ENCODE measurements at regions not wholly inside any gene's neighbourhood (a gene's known extent, or its start where the extent isn't known, plus 50 kb on each side); places are given as distances from the start of the nearest gene placed in this dataset.

DNA sequence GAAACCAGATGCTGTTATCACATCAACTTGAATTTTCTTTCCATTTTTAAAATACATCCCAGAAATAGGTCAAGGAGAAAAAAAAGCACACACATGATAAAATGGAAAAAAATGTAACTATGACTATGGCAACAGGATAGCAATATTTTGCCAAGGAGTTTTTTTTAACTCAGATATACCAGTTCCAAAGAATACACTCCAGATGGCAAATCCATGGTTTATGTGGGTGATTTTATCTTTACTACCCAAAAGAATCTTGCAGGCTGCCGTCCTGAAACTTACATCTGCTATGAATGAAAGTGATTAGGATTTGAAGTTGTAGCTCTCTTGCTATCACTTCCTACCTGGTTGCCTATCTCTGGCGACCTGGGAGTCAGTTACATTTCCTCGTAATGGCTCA is 91.0 kb upstream of the PLPPR4 start:
- POLR2A ChIA-PET, result no interaction called here
- no peaks in the 10 kb centered on the region for H3K27me3 ChIP-seq (replicated peaks; ENCODE audit: control insufficient read depth, insufficient read depth, low read length)
- intact Hi-C loops (cut with micrococcal nuclease; ENCODE audit: unreplicated experiment), result loop anchor here (10.0 kb wide), 1 partner anchor 378 kb away; no protein-coding TSS in a partner anchor
- H3K4me3 ChIP-seq (ENCODE audit: low read depth, low read length), result no peak overlapping the region
- H3K36me3 ChIP-seq (ENCODE audit: control insufficient read depth, insufficient read depth, low read length), result no peaks in the 10 kb centered on the region
- H3K4me1 ChIP-seq, result peaks cover 9% of the 10 kb centered on the region; the same call in 1 of the 2 replicates
- CTCF ChIA-PET, result no interaction called here
- Mint-ChIP-seq H3K27ac (ENCODE audit: unreplicated experiment) (no peak overlapping the region), H3K36me3 (ENCODE audit: insufficient read depth, unreplicated experiment) (no peaks in the 10 kb centered on the region), H3K27me3 (ENCODE audit: insufficient read depth, unreplicated experiment) (peaks cover 2% of the 10 kb centered on the region), H3K4me1 (ENCODE audit: low read depth, unreplicated experiment) (peaks cover 13% of the 10 kb centered on the region), H3K9me3 (ENCODE audit: unreplicated experiment) (no peaks in the 10 kb centered on the region), H3K4me3 (ENCODE audit: unreplicated experiment) (no peak overlapping the region)
- no peaks in the 10 kb centered on the region for H3K9me3 ChIP-seq
- no peak for DNase-seq
- TF ChIP-seq, protein P1, sequence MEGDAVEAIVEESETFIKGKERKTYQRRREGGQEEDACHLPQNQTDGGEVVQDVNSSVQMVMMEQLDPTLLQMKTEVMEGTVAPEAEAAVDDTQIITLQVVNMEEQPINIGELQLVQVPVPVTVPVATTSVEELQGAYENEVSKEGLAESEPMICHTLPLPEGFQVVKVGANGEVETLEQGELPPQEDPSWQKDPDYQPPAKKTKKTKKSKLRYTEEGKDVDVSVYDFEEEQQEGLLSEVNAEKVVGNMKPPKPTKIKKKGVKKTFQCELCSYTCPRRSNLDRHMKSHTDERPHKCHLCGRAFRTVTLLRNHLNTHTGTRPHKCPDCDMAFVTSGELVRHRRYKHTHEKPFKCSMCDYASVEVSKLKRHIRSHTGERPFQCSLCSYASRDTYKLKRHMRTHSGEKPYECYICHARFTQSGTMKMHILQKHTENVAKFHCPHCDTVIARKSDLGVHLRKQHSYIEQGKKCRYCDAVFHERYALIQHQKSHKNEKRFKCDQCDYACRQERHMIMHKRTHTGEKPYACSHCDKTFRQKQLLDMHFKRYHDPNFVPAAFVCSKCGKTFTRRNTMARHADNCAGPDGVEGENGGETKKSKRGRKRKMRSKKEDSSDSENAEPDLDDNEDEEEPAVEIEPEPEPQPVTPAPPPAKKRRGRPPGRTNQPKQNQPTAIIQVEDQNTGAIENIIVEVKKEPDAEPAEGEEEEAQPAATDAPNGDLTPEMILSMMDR (IDR thresholded peaks at IDR 0.05; ENCODE audit: insufficient read depth in 1 of 2, low read depth in 1 of 2, low read length in 1 of 2, severe bottlenecking in 1 of 2, unreplicated experiment in 1 of 2), result no peak
- no TSS peak for BruUV-seq (replicated peaks)

DNA sequence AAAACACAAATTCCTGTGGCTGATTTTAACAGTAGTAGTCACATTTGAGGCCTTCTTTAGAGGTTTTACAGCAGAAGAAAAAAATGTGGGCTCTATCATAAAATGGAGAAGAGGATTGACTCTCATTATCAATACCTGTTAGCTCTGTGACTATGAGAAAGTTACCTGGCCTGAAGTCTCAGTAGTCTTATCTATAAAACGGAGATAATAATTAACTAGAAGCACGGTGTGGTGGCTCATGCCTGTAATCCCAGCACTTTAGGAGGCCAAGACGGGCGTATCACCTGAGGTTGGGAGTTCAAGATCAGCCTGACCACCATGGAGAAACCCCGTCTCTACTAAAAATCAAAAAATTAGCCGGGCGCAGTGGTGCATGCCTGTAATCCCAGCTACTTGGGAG is 90.4 kb upstream of the PLPPR4 start:
- peaks cover 3% of the 10 kb centered on the region for H3K27me3 Mint-ChIP-seq (ENCODE audit: insufficient read depth, unreplicated experiment)
- H3K4me1 Mint-ChIP-seq (ENCODE audit: low read depth, unreplicated experiment), result peaks cover 13% of the 10 kb centered on the region
- Histone ChIP-seq H3K27me3 (replicated peaks; ENCODE audit: control insufficient read depth, insufficient read depth, low read length) (no peaks in the 10 kb centered on the region), H3K9me3 (no peaks in the 10 kb centered on the region), H3K4me3 (ENCODE audit: low read depth, low read length) (no peak overlapping the region), H3K4me1 (peaks cover 9% of the 10 kb centered on the region; the same call in 1 of the 2 replicates), H3K36me3 (ENCODE audit: control insufficient read depth, insufficient read depth, low read length) (no peaks in the 10 kb centered on the region)
- no peak overlapping the region for H3K27ac Mint-ChIP-seq (ENCODE audit: unreplicated experiment)
- H3K9me3 Mint-ChIP-seq (ENCODE audit: unreplicated experiment), result no peaks in the 10 kb centered on the region
- H3K4me3 Mint-ChIP-seq (ENCODE audit: unreplicated experiment), result no peak overlapping the region
- ChIA-PET CTCF (no interaction called here), POLR2A (no interaction called here)
- intact Hi-C loops (cut with micrococcal nuclease; ENCODE audit: unreplicated experiment), result loop anchor here (10.0 kb wide), 1 partner anchor 379 kb away; no protein-coding TSS in a partner anchor
- no peak for DNase-seq
- TF ChIP-seq, protein P1 (IDR thresholded peaks at IDR 0.05; ENCODE audit: insufficient read depth in 1 of 2, low read depth in 1 of 2, low read length in 1 of 2, severe bottlenecking in 1 of 2, unreplicated experiment in 1 of 2), result no peak
- H3K36me3 Mint-ChIP-seq (ENCODE audit: insufficient read depth, unreplicated experiment), result no peaks in the 10 kb centered on the region
- no TSS peak for BruUV-seq (replicated peaks)

DNA sequence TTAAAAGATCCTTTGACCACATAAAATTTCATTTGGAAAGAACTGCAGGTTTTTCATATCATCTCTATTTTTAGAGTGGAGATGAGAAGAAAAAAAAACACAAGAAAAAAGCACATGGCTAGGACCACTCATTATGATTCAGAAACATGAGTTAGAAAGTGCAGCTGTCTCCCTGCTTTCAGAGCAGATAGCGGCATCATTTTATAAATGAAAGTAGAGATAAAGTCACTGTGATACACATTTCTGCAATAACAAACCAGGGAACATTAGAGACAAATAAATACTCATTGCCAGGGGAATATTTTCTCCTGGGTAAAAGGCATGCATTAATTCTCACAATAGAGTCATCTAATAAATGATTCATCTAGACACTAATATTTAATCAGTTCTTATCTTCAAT is 87.5 kb upstream of the PLPPR4 start:
- Mint-ChIP-seq H3K9me3 (ENCODE audit: unreplicated experiment) (no peaks in the 10 kb centered on the region), H3K36me3 (ENCODE audit: insufficient read depth, unreplicated experiment) (no peaks in the 10 kb centered on the region), H3K4me3 (ENCODE audit: unreplicated experiment) (no peak overlapping the region), H3K4me1 (ENCODE audit: low read depth, unreplicated experiment) (no peaks in the 10 kb centered on the region), H3K27me3 (ENCODE audit: insufficient read depth, unreplicated experiment) (peaks cover 7% of the 10 kb centered on the region), H3K27ac (ENCODE audit: unreplicated experiment) (no peak overlapping the region)
- ChIA-PET POLR2A (no interaction called here), CTCF (no interaction called here)
- H3K27me3 ChIP-seq (replicated peaks; ENCODE audit: control insufficient read depth, insufficient read depth, low read length), result no peaks in the 10 kb centered on the region
- no peaks in the 10 kb centered on the region for H3K36me3 ChIP-seq (ENCODE audit: control insufficient read depth, insufficient read depth, low read length)
- H3K4me1 ChIP-seq, result no peaks in the 10 kb centered on the region
- intact Hi-C loops (cut with micrococcal nuclease; ENCODE audit: unreplicated experiment), result loop anchor here (10.0 kb wide), 1 partner anchor 382 kb away; no protein-coding TSS in a partner anchor
- TF ChIP-seq, protein P1 (IDR thresholded peaks at IDR 0.05; ENCODE audit: insufficient read depth in 1 of 2, low read depth in 1 of 2, low read length in 1 of 2, severe bottlenecking in 1 of 2, unreplicated experiment in 1 of 2), result no peak
- no peaks in the 10 kb centered on the region for H3K9me3 ChIP-seq
- no peak for DNase-seq
- no TSS peak for BruUV-seq (replicated peaks)
- no peak overlapping the region for H3K4me3 ChIP-seq (ENCODE audit: low read depth, low read length)

Data from Caco-2 (cell line).